Hepatocyte (in vitro differentiated cells): ENCODE measurements at regions not wholly inside any gene's neighbourhood (a gene's known extent, or its start where the extent isn't known, plus 50 kb on each side); places are given as distances from the start of the nearest gene placed in this dataset.

Experiments
- DNase-seq: peaks from one replicate; pipeline ENCODE4 v3.0.0-alpha.2; 2016; ENCODE audit warnings: low spot score
- H2AFZ ChIP-seq: fragments of 200-600 bp; sonication (generic); 2 replicates; pipeline ENCODE4 v1.6.0; 2016; ENCODE audit warnings: antibody characterized with exemption, mild to moderate bottlenecking
- H3K27ac ChIP-seq: fragments of 200-600 bp; sonication (generic); 2 replicates; pipeline ENCODE4 v1.5.1; 2016; ENCODE audit warnings: mild to moderate bottlenecking
- H3K27me3 ChIP-seq: fragments of 200-600 bp; sonication (generic); 2 replicates; pipeline ENCODE4 v1.6.1; 2016
- H3K36me3 ChIP-seq: fragments of 200-600 bp; sonication (generic); replicated peaks from 2 replicates; pipeline ENCODE4 v1.5.1; 2016; ENCODE audit warnings: low read depth; ENCODE audit not compliant: insufficient read depth
- H3K4me1 ChIP-seq: fragments of 200-600 bp; sonication (generic); 2 replicates; pipeline ENCODE4 v1.5.1; 2016; ENCODE audit warnings: mild to moderate bottlenecking, moderate library complexity; ENCODE audit not compliant: insufficient read depth
- H3K4me2 ChIP-seq: fragments of 200-600 bp; sonication (generic); 2 replicates; pipeline ENCODE4 v1.6.0; 2016
- H3K4me3 ChIP-seq: fragments of 200-600 bp; sonication (generic); 2 replicates; pipeline ENCODE4 v1.5.1; 2016; ENCODE audit warnings: mild to moderate bottlenecking
- H3K79me2 ChIP-seq: fragments of 200-600 bp; sonication (generic); 2 replicates; pipeline ENCODE4 v1.6.0; 2017; ENCODE audit warnings: mild to moderate bottlenecking
- H3K9me2 ChIP-seq: fragments of 200-600 bp; sonication (generic); replicated peaks from 2 replicates; pipeline ENCODE4 v1.6.0; 2017; ENCODE audit warnings: mild to moderate bottlenecking; ENCODE audit not compliant: insufficient read depth
- H3K9me3 ChIP-seq: fragments of 200-600 bp; sonication (generic); 2 replicates; pipeline ENCODE4 v1.5.1; 2016; ENCODE audit warnings: low read depth, mild to moderate bottlenecking
- H4K20me1 ChIP-seq: fragments of 200-600 bp; sonication (generic); 2 replicates; pipeline ENCODE4 v1.6.0; 2016; ENCODE audit warnings: mild to moderate bottlenecking; ENCODE audit not compliant: insufficient read depth, poor library complexity, severe bottlenecking
- CTCF ChIP-seq: fragments of 200-600 bp; sonication (generic); IDR thresholded peaks from 2 replicates; pipeline ENCODE4 v1.5.1; 2016; ENCODE audit warnings: antibody characterized with exemption, mild to moderate bottlenecking; ENCODE audit not compliant: poor library complexity
- EZH2 ChIP-seq: fragments of 200-600 bp; sonication (generic); IDR thresholded peaks from 2 replicates; pipeline ENCODE4 v1.6.1; 2016; ENCODE audit warnings: antibody characterized with exemption, mild to moderate bottlenecking, borderline replicate concordance
- EZH2phosphoT487 ChIP-seq: fragments of 200-600 bp; sonication (generic); IDR thresholded peaks from one replicate; pipeline ENCODE4 v1.6.1; 2018; ENCODE audit warnings: antibody characterized with exemption, mild to moderate bottlenecking, low read depth, moderate library complexity; ENCODE audit not compliant: unreplicated experiment, severe bottlenecking
- WGBS: methylation state at CpG from one replicate; pipeline ENCODE4 v1.1.6; 2016; ENCODE audit warnings: low lambda C conversion rate; ENCODE audit errors: missing lambda C conversion rate; 5-methylcytosine and 5-hydroxymethylcytosine counted together

- H2AFZ ChIP-seq: no peak overlapping the region
- no peaks in the 10 kb centered on the region for H3K79me2 ChIP-seq
- no peaks in the 10 kb centered on the region for H4K20me1 ChIP-seq
- no peaks in the 10 kb centered on the region for H3K4me1 ChIP-seq
- 77% methylated on average over 4 of the region's 4 CpGs for WGBS
- TF ChIP-seq EZH2 (no peak), EZH2phosphoT487 (no peak), CTCF (no peak)
- H3K27ac ChIP-seq: no peak overlapping the region
- no peak overlapping the region for H3K4me3 ChIP-seq
- no peaks in the 10 kb centered on the region for H3K36me3 ChIP-seq
- no peaks in the 10 kb centered on the region for H3K9me3 ChIP-seq
- DNase-seq: no peak
- H3K27me3 ChIP-seq: no peaks in the 10 kb centered on the region
- no peak overlapping the region for H3K4me2 ChIP-seq
- H3K9me2 ChIP-seq: no peaks in the 10 kb centered on the region
Observed at GRCh38 chr21:21750124-21750825, 752.1 kb downstream of the NCAM2 start.

GRCh38 chr21:21751286-21751685 is 753.1 kb downstream of the NCAM2 start:
- no peak overlapping the region for H3K4me2 ChIP-seq
- no peaks in the 10 kb centered on the region for H3K9me2 ChIP-seq
- H3K36me3 ChIP-seq: no peaks in the 10 kb centered on the region
- 80% methylated on average over 1 of the region's 1 CpG for WGBS
- no peaks in the 10 kb centered on the region for H3K27me3 ChIP-seq
- TF ChIP-seq CTCF (no peak), EZH2phosphoT487 (no peak), EZH2 (no peak)
- H2AFZ ChIP-seq: no peak overlapping the region
- no peaks in the 10 kb centered on the region for H3K9me3 ChIP-seq
- H3K4me3 ChIP-seq: no peak overlapping the region
- H3K27ac ChIP-seq: no peak overlapping the region
- H3K79me2 ChIP-seq: no peaks in the 10 kb centered on the region
- H4K20me1 ChIP-seq: no peaks in the 10 kb centered on the region
- no peak for DNase-seq
- H3K4me1 ChIP-seq: no peaks in the 10 kb centered on the region

- DNase-seq: no peak
- Histone ChIP-seq H3K27ac (no peak overlapping the region), H4K20me1 (no peaks in the 10 kb centered on the region), H3K9me3 (no peaks in the 10 kb centered on the region), H3K4me3 (no peak overlapping the region), H3K4me1 (no peaks in the 10 kb centered on the region), H3K4me2 (no peak overlapping the region), H3K9me2 (no peaks in the 10 kb centered on the region), H3K27me3 (no peaks in the 10 kb centered on the region), H3K79me2 (no peaks in the 10 kb centered on the region), H3K36me3 (no peaks in the 10 kb centered on the region), H2AFZ (no peak overlapping the region)
- TF ChIP-seq CTCF (no peak), EZH2 (no peak), EZH2phosphoT487 (no peak)
- WGBS: 50% methylated on average over 1 of the region's 1 CpG
Observed at GRCh38 chr21:21762855-21763254, 764.6 kb downstream of the NCAM2 start.

- no peak overlapping the region for H2AFZ ChIP-seq
- 82% methylated on average over 2 of the region's 2 CpGs for WGBS
- H3K79me2 ChIP-seq: no peaks in the 10 kb centered on the region
- no peaks in the 10 kb centered on the region for H4K20me1 ChIP-seq
- no peak overlapping the region for H3K4me3 ChIP-seq
- no peaks in the 10 kb centered on the region for H3K4me1 ChIP-seq
- H3K9me2 ChIP-seq: no peaks in the 10 kb centered on the region
- H3K36me3 ChIP-seq: no peaks in the 10 kb centered on the region
- no peak for TF ChIP-seq EZH2phosphoT487
- TF ChIP-seq EZH2: no peak
- no peak for TF ChIP-seq CTCF
- no peak overlapping the region for H3K4me2 ChIP-seq
- H3K27me3 ChIP-seq: no peaks in the 10 kb centered on the region
- no peak overlapping the region for H3K27ac ChIP-seq
- H3K9me3 ChIP-seq: no peaks in the 10 kb centered on the region
- no peak for DNase-seq
Observed at GRCh38 chr21:21764281-21764680, 766.1 kb downstream of the NCAM2 start.
